ENCODE measurements at regions not wholly inside any gene's neighbourhood (a gene's known extent, or its start where the extent isn't known, plus 50 kb on each side); places are given as distances from the start of the nearest gene placed in this dataset.
A peak's percentile ranks its signal among the peaks of the same experiment; 100 is the strongest.

GRCh38 chr13:79782541-79783205, 301.7 kb downstream of the NDFIP2 start:
- peak; percentile 71 for DNase-seq (ENCODE audit: low spot score)
- H3K9me3 Mint-ChIP-seq: peaks cover 4% of the 10 kb centered on the region; the same call in 1 of the 2 replicates
- CTCF ChIA-PET: interaction anchor here (0.6 kb wide), 1 partner anchor 28 kb away, joined by 4 read pairs; no protein-coding TSS in a partner anchor
- POLR2A ChIA-PET: interaction anchor here (0.6 to 1.4 kb wide), 3 partner anchors 104 to 559 kb away, joined by 3 to 7 read pairs (median 3); partner anchors contain the start of gene SPRY2
- H3K27ac Mint-ChIP-seq: peak overlapping the region; percentile 79
- H3K4me1 Mint-ChIP-seq: peaks cover 32% of the 10 kb centered on the region
- H3K27me3 Mint-ChIP-seq (ENCODE audit: low read depth): no peaks in the 10 kb centered on the region
- ATAC-seq: peak; percentile 99
- peak overlapping the region; percentile 5 for H3K4me3 Mint-ChIP-seq
- H3K36me3 Mint-ChIP-seq: no peaks in the 10 kb centered on the region
- TF ChIP-seq IRF1 (CRISPR knock-in tag; IDR thresholded peaks at IDR 0.05) (no peak), ZNF263 (CRISPR knock-in tag; IDR thresholded peaks at IDR 0.05; ENCODE audit: low read depth) (no peak), SMAD3 (CRISPR knock-in tag; IDR thresholded peaks at IDR 0.05; ENCODE audit: borderline replicate concordance) (no peak), AR (CRISPR knock-in tag; IDR thresholded peaks at IDR 0.05) (no peak), E2F1 (CRISPR knock-in tag; IDR thresholded peaks at IDR 0.05) (no peak), ZBTB21 (CRISPR knock-in tag; IDR thresholded peaks at IDR 0.05; ENCODE audit: borderline replicate concordance) (no peak), FOXP4 (CRISPR knock-in tag; IDR thresholded peaks at IDR 0.05) (peak; percentile 66; the same call in 1 of the 2 replicates), STAT6 (CRISPR knock-in tag; conservative IDR thresholded peaks at IDR 0.05; ENCODE audit: low read depth) (no peak), CREM (CRISPR knock-in tag; IDR thresholded peaks at IDR 0.05) (no peak), CREB1 (CRISPR knock-in tag; IDR thresholded peaks at IDR 0.05) (no peak), TEAD1 (CRISPR knock-in tag; IDR thresholded peaks at IDR 0.05) (peak; percentile 68; the same call in 1 of the 2 replicates), RELA (CRISPR knock-in tag; IDR thresholded peaks at IDR 0.05; ENCODE audit: borderline replicate concordance) (no peak), AFF4 (CRISPR knock-in tag; IDR thresholded peaks at IDR 0.05; ENCODE audit: borderline replicate concordance) (no peak), NR3C1 (CRISPR knock-in tag; conservative IDR thresholded peaks at IDR 0.05; ENCODE audit: low read depth) (no peak), MXD4 (CRISPR knock-in tag; IDR thresholded peaks at IDR 0.05; ENCODE audit: borderline replicate concordance) (no peak), ATF1 (CRISPR knock-in tag; IDR thresholded peaks at IDR 0.05) (no peak), PRRX2 (CRISPR knock-in tag; IDR thresholded peaks at IDR 0.05) (no peak), ZBTB43 (CRISPR knock-in tag; IDR thresholded peaks at IDR 0.05) (no peak), ETV6 (CRISPR knock-in tag; IDR thresholded peaks at IDR 0.05) (peak; percentile 74; the same call in 1 of the 2 replicates), ZNF317 (CRISPR knock-in tag; IDR thresholded peaks at IDR 0.05; ENCODE audit: borderline replicate concordance, low read depth) (no peak), JAZF1 (CRISPR knock-in tag; IDR thresholded peaks at IDR 0.05) (no peak)
